ENCODE measurements at regions not wholly inside any gene's neighbourhood (a gene's known extent, or its start where the extent isn't known, plus 50 kb on each side); places are given as distances from the start of the nearest gene placed in this dataset.

DNA sequence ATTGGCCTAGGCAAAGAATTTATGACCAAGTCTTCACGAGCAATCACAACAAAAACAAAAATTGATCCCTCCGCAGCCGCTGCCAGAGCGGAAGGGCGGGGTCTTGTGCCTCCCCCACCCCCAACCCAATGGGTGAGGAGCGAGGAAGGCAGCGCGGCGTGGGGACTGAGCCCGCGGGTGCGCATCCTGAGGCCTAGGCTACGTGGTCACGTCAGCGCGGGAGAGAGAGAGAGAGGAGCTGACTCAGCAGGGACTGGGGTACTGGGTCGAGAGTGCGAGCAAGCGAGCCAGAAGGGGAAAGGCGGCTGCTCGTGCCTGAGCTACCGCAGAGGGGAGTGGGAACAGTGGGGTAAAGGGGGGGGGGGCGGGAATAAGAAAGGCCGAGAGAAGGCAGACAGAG lies 90.1 kb upstream of the FERMT1 start:
- H3K4ac ChIP-seq (ENCODE audit: low read length): no peak overlapping the region
- H3K23ac ChIP-seq (ENCODE audit: low read depth, low read length, poor library complexity): no peak overlapping the region
- no peak overlapping the region for H3K27ac ChIP-seq (replicated peaks; ENCODE audit: low read length)
- no peak overlapping the region for H2BK12ac ChIP-seq (ENCODE audit: low read length)
- H3K9me3 ChIP-seq (replicated peaks in 1 of 2; ENCODE audit: control insufficient read depth in 2 of 2, insufficient read depth in 1 of 2, low read depth in 1 of 2, low read length in 2 of 2): peaks cover 0 to 4% of the 10 kb centered on the region in 2 donors
- H3K27me3 ChIP-seq (ENCODE audit: control insufficient read depth in 3 of 3, insufficient read depth in 3 of 3, low read depth in 1 of 3, low read length in 3 of 3): no peaks in the 10 kb centered on the region
- H3K9ac ChIP-seq (ENCODE audit: low read depth, low read length, poor library complexity): no peak overlapping the region
- no peak overlapping the region for H2BK5ac ChIP-seq (ENCODE audit: low read length)
- no peaks in the 10 kb centered on the region for H3K4me1 ChIP-seq (ENCODE audit: control insufficient read depth in 2 of 2, insufficient read depth in 1 of 2, low read depth in 1 of 2, low read length in 2 of 2)
- H2AFZ ChIP-seq (ENCODE audit: low read length): no peak overlapping the region
- DNase-seq (ENCODE audit: low spot score): no peak
- H4K91ac ChIP-seq (ENCODE audit: low read depth, low read length, poor library complexity): no peak overlapping the region
- H3K4me3 ChIP-seq (ENCODE audit: low read length in 2 of 2): no peak overlapping the region
- H2AK5ac ChIP-seq (ENCODE audit: low read depth, low read length): no peak overlapping the region
- H4K8ac ChIP-seq (ENCODE audit: low read depth, low read length): no peak overlapping the region
- no peaks in the 10 kb centered on the region for H3K79me1 ChIP-seq (ENCODE audit: low read depth, low read length)
- H2BK15ac ChIP-seq (ENCODE audit: low read length): no peak overlapping the region
- no CpG with 5 or more reads among the region's 24 CpGs for WGBS, 2 donors (ENCODE audit: extremely low coverage in 2 of 2, insufficient read length in 2 of 2, insufficient replicate concordance in 1 of 2)
- no peaks in the 10 kb centered on the region for H3K36me3 ChIP-seq (replicated peaks in 1 of 2; ENCODE audit: control insufficient read depth in 2 of 2, insufficient read depth in 2 of 2, low read length in 2 of 2)
- no peak overlapping the region for H3K14ac ChIP-seq (ENCODE audit: low read length)
- H3K18ac ChIP-seq (ENCODE audit: low read length): peak overlapping the region; percentile 71
- no peak overlapping the region for H3K4me2 ChIP-seq (ENCODE audit: insufficient read depth, low read length, poor library complexity, severe bottlenecking)
- no peak overlapping the region for H2BK120ac ChIP-seq (ENCODE audit: low read depth, low read length)

- Histone ChIP-seq H3K4me3 (ENCODE audit: low read length in 2 of 2) (no peak overlapping the region), H3K9ac (ENCODE audit: low read depth, low read length, poor library complexity) (no peak overlapping the region), H3K18ac (ENCODE audit: low read length) (no peak overlapping the region), H3K23ac (ENCODE audit: low read depth, low read length, poor library complexity) (no peak overlapping the region), H3K4me1 (ENCODE audit: control insufficient read depth in 2 of 2, insufficient read depth in 1 of 2, low read depth in 1 of 2, low read length in 2 of 2) (no peaks in the 10 kb centered on the region), H3K27ac (replicated peaks; ENCODE audit: low read length) (no peak overlapping the region), H3K79me1 (ENCODE audit: low read depth, low read length) (no peaks in the 10 kb centered on the region), H3K4ac (ENCODE audit: low read length) (no peak overlapping the region), H3K4me2 (ENCODE audit: insufficient read depth, low read length, poor library complexity, severe bottlenecking) (no peak overlapping the region), H2BK120ac (ENCODE audit: low read depth, low read length) (no peak overlapping the region), H2BK5ac (ENCODE audit: low read length) (no peak overlapping the region), H2AFZ (ENCODE audit: low read length) (no peak overlapping the region), H3K14ac (ENCODE audit: low read length) (no peak overlapping the region), H4K8ac (ENCODE audit: low read depth, low read length) (no peak overlapping the region), H2BK15ac (ENCODE audit: low read length) (no peak overlapping the region), H3K27me3 (ENCODE audit: control insufficient read depth in 3 of 3, insufficient read depth in 3 of 3, low read depth in 1 of 3, low read length in 3 of 3) (no peaks in the 10 kb centered on the region), H2BK12ac (ENCODE audit: low read length) (no peak overlapping the region), H2AK5ac (ENCODE audit: low read depth, low read length) (no peak overlapping the region), H3K9me3 (replicated peaks in 1 of 2; ENCODE audit: control insufficient read depth in 2 of 2, insufficient read depth in 1 of 2, low read depth in 1 of 2, low read length in 2 of 2) (peaks cover 0 to 6% of the 10 kb centered on the region in 2 donors), H4K91ac (ENCODE audit: low read depth, low read length, poor library complexity) (no peak overlapping the region), H3K36me3 (replicated peaks in 1 of 2; ENCODE audit: control insufficient read depth in 2 of 2, insufficient read depth in 2 of 2, low read length in 2 of 2) (no peaks in the 10 kb centered on the region)
- DNase-seq (ENCODE audit: low spot score): no peak
Observed at GRCh38 chr20:6209093-6209492, 86.3 kb upstream of the FERMT1 start.

DNA sequence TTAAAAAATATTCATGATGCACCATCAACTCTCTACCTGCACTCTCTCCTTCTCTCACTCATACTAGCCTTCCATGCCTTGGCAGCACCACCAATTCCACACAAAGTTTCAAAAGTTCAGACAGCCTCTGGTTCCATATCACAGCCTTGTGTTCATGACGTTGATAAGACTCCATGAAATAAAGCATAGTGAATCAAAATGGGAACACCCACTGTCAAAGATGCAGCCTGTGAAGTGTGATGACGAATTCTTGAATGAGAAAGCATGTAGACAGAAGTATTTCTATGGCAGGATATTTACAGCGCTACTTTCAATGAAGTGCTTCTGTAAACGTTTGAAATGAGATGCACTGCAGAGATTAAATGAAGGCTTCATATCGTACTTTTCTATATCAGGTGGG lies 77.3 kb upstream of the FERMT1 start:
- Histone ChIP-seq H3K27ac (replicated peaks; ENCODE audit: low read length) (no peak overlapping the region), H3K4me3 (ENCODE audit: low read length in 2 of 2) (no peak overlapping the region), H2BK5ac (ENCODE audit: low read length) (no peak overlapping the region), H3K23ac (ENCODE audit: low read depth, low read length, poor library complexity) (no peak overlapping the region), H2BK120ac (ENCODE audit: low read depth, low read length) (no peak overlapping the region), H3K36me3 (replicated peaks in 1 of 2; ENCODE audit: control insufficient read depth in 2 of 2, insufficient read depth in 2 of 2, low read length in 2 of 2) (no peaks in the 10 kb centered on the region), H4K8ac (ENCODE audit: low read depth, low read length) (no peak overlapping the region), H3K27me3 (ENCODE audit: control insufficient read depth in 3 of 3, insufficient read depth in 3 of 3, low read depth in 1 of 3, low read length in 3 of 3) (no peaks in the 10 kb centered on the region), H3K4me2 (ENCODE audit: insufficient read depth, low read length, poor library complexity, severe bottlenecking) (no peak overlapping the region), H4K91ac (ENCODE audit: low read depth, low read length, poor library complexity) (no peak overlapping the region), H3K18ac (ENCODE audit: low read length) (no peak overlapping the region), H2AFZ (ENCODE audit: low read length) (no peak overlapping the region), H3K14ac (ENCODE audit: low read length) (no peak overlapping the region), H2AK5ac (ENCODE audit: low read depth, low read length) (no peak overlapping the region), H3K79me1 (ENCODE audit: low read depth, low read length) (no peaks in the 10 kb centered on the region), H2BK12ac (ENCODE audit: low read length) (no peak overlapping the region), H2BK15ac (ENCODE audit: low read length) (no peak overlapping the region), H3K4me1 (ENCODE audit: control insufficient read depth in 2 of 2, insufficient read depth in 1 of 2, low read depth in 1 of 2, low read length in 2 of 2) (no peaks in the 10 kb centered on the region), H3K9me3 (replicated peaks in 1 of 2; ENCODE audit: control insufficient read depth in 2 of 2, insufficient read depth in 1 of 2, low read depth in 1 of 2, low read length in 2 of 2) (no peaks in the 10 kb centered on the region), H3K4ac (ENCODE audit: low read length) (no peak overlapping the region), H3K9ac (ENCODE audit: low read depth, low read length, poor library complexity) (no peak overlapping the region)
- no CpG with 5 or more reads among the region's 5 CpGs for WGBS, 2 donors (ENCODE audit: extremely low coverage in 2 of 2, insufficient read length in 2 of 2, insufficient replicate concordance in 1 of 2)
- no peak for DNase-seq (ENCODE audit: low spot score)

DNA sequence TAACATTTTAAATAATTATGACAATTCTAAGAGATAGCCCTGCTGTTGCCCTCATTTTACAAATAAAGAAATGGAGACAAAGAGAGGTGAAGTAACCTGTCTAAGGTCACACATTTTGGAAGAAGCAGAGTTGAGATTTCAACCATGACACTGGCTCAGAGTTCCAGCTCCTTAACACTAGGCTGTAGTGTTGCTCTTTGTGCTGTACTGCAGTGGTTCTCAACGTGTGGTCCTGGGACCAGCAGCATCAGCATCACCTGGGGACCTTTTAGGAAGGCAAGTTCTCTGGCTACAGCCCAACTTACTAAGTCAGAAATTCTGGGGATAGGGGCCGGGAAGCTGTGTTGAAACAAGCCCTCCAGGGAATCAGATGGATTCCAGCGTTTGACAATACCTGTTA lies 62.4 kb upstream of the FERMT1 start:
- Histone ChIP-seq H2BK120ac (ENCODE audit: low read depth, low read length) (no peak overlapping the region), H2AK5ac (ENCODE audit: low read depth, low read length) (no peak overlapping the region)
- WGBS, 2 donors (ENCODE audit: extremely low coverage in 2 of 2, insufficient read length in 2 of 2, insufficient replicate concordance in 1 of 2): no CpG with 5 or more reads among the region's 3 CpGs

More for the DNA sequence above, 62.4 kb upstream of the FERMT1 start:
- no peak overlapping the region for H4K8ac ChIP-seq (ENCODE audit: low read depth, low read length)
- H3K27me3 ChIP-seq (ENCODE audit: control insufficient read depth in 3 of 3, insufficient read depth in 3 of 3, low read depth in 1 of 3, low read length in 3 of 3): no peaks in the 10 kb centered on the region
- no peak overlapping the region for H3K18ac ChIP-seq (ENCODE audit: low read length)
- H2AFZ ChIP-seq (ENCODE audit: low read length): no peak overlapping the region
- H3K9me3 ChIP-seq (replicated peaks in 1 of 2; ENCODE audit: control insufficient read depth in 2 of 2, insufficient read depth in 1 of 2, low read depth in 1 of 2, low read length in 2 of 2): no peaks in the 10 kb centered on the region
- no peak overlapping the region for H3K23ac ChIP-seq (ENCODE audit: low read depth, low read length, poor library complexity)
- H3K4me2 ChIP-seq (ENCODE audit: insufficient read depth, low read length, poor library complexity, severe bottlenecking): no peak overlapping the region
- H2BK5ac ChIP-seq (ENCODE audit: low read length): no peak overlapping the region
- H3K27ac ChIP-seq (replicated peaks; ENCODE audit: low read length): no peak overlapping the region
- H2BK12ac ChIP-seq (ENCODE audit: low read length): no peak overlapping the region
- H3K9ac ChIP-seq (ENCODE audit: low read depth, low read length, poor library complexity): no peak overlapping the region
- H3K14ac ChIP-seq (ENCODE audit: low read length): no peak overlapping the region
- no peak overlapping the region for H3K4me3 ChIP-seq (ENCODE audit: low read length in 2 of 2)
- no peaks in the 10 kb centered on the region for H3K36me3 ChIP-seq (replicated peaks in 1 of 2; ENCODE audit: control insufficient read depth in 2 of 2, insufficient read depth in 2 of 2, low read length in 2 of 2)
- H3K79me1 ChIP-seq (ENCODE audit: low read depth, low read length): no peaks in the 10 kb centered on the region
- no peak overlapping the region for H2BK15ac ChIP-seq (ENCODE audit: low read length)
- no peak overlapping the region for H4K91ac ChIP-seq (ENCODE audit: low read depth, low read length, poor library complexity)
- no peaks in the 10 kb centered on the region for H3K4me1 ChIP-seq (ENCODE audit: control insufficient read depth in 2 of 2, insufficient read depth in 1 of 2, low read depth in 1 of 2, low read length in 2 of 2)
- H3K4ac ChIP-seq (ENCODE audit: low read length): no peak overlapping the region
- no peak for DNase-seq (ENCODE audit: low spot score)
